HL-60 (cell line): ENCODE measurements at regions not wholly inside any gene's neighbourhood (a gene's known extent, or its start where the extent isn't known, plus 50 kb on each side); places are given as distances from the start of the nearest gene placed in this dataset.

ENCODE experiments used
- DNase-seq, 2 experiments: peaks; one replicate each; pipeline ENCODE4 v3.0.0-alpha.2; 2010 to 2020; ENCODE audit warnings: low read depth in 1 of 2, low spot score in 1 of 2
- H3K27ac ChIP-seq: fragments of 250-450 bp; sonication (Bioruptor Pico); replicated peaks from 2 replicates; pipeline ENCODE4 v1.5.1; 2020; ENCODE audit warnings: mild to moderate bottlenecking, moderate library complexity
- H3K27me3 ChIP-seq: fragments of 250-450 bp; sonication (Bioruptor Pico); 2 replicates; pipeline ENCODE4 v1.5.1; 2021; ENCODE audit warnings: mild to moderate bottlenecking, moderate library complexity; ENCODE audit not compliant: insufficient read depth, poor library complexity, severe bottlenecking
- H3K4me3 ChIP-seq: replicated peaks from 2 replicates; pipeline ENCODE4 v1.5.1; 2011; ENCODE audit warnings: mild to moderate bottlenecking, control low read depth, low read length; ENCODE audit not compliant: insufficient read depth
- CTCF ChIP-seq: IDR thresholded peaks from one replicate; pipeline ENCODE4 v1.5.1; 2011; ENCODE audit warnings: low read length, control low read depth, inconsistent platforms; ENCODE audit not compliant: insufficient read depth
- GABPA ChIP-seq: IDR thresholded peaks from 2 replicates; pipeline ENCODE4 v1.6.1; 2012; ENCODE audit warnings: low read depth
- POLR2AphosphoS5 ChIP-seq: IDR thresholded peaks from 2 replicates; pipeline ENCODE4 v1.6.1; 2012; ENCODE audit warnings: low read depth
- REST ChIP-seq: IDR thresholded peaks from 2 replicates; pipeline ENCODE4 v1.6.1; 2012; ENCODE audit warnings: low read depth; ENCODE audit not compliant: insufficient replicate concordance
- SPI1 ChIP-seq: IDR thresholded peaks from 2 replicates; pipeline ENCODE4 v1.6.1; 2012; ENCODE audit warnings: low read depth, mild to moderate bottlenecking, borderline replicate concordance

GRCh38 chr5:125484742-125485641, 738.6 kb upstream of the ZNF608 start:
- Histone ChIP-seq H3K27ac (no peak overlapping the region), H3K27me3 (no peaks in the 10 kb centered on the region), H3K4me3 (no peak overlapping the region)
- TF ChIP-seq CTCF (no peak), SPI1 (no peak), GABPA (no peak), POLR2AphosphoS5 (no peak), REST (no peak)
- no peak for DNase-seq

GRCh38 chr5:125485771-125486170, 739.3 kb upstream of the ZNF608 start:
- Histone ChIP-seq H3K27ac (no peak overlapping the region), H3K4me3 (no peak overlapping the region), H3K27me3 (no peaks in the 10 kb centered on the region)
- TF ChIP-seq CTCF (no peak), SPI1 (no peak), POLR2AphosphoS5 (no peak), REST (no peak), GABPA (no peak)
- DNase-seq = no peak

GRCh38 chr5:125486634-125487033, 740.2 kb upstream of the ZNF608 start:
- no peak overlapping the region for H3K4me3 ChIP-seq
- no peak for DNase-seq
- H3K27ac ChIP-seq = no peak overlapping the region
- no peak for TF ChIP-seq REST
- no peak for TF ChIP-seq POLR2AphosphoS5
- TF ChIP-seq GABPA = no peak
- TF ChIP-seq CTCF = no peak
- no peak for TF ChIP-seq SPI1
- H3K27me3 ChIP-seq = no peaks in the 10 kb centered on the region
